ENCODE measurements at regions not wholly inside any gene's neighbourhood (a gene's known extent, or its start where the extent isn't known, plus 50 kb on each side); places are given as distances from the start of the nearest gene placed in this dataset.

DNA sequence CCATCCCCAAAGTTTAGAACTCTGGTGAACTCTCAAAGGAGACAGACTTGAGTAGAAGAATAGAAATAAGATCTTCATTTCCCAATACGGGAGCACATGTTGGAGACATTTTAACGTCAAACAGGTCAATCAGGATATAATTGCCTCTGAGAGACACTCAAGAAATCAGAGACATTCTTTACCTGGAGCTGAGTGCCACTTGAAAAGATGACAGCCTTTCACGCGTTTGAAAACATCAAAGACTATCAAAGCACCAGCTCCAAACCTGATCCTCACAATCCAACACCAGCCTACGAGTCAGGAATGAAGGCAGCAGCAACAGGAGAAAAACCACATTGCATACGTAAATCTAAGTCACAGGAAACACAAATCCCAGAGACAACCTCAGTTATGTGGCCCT, 571.5 kb upstream of the CDH4 start:
- DNase-seq (ENCODE audit: extremely low spot score, unreplicated experiment) = no peak
- no peak overlapping the region for H3K27ac Mint-ChIP-seq (ENCODE audit: unreplicated experiment)
- TF ChIP-seq, protein P1, sequence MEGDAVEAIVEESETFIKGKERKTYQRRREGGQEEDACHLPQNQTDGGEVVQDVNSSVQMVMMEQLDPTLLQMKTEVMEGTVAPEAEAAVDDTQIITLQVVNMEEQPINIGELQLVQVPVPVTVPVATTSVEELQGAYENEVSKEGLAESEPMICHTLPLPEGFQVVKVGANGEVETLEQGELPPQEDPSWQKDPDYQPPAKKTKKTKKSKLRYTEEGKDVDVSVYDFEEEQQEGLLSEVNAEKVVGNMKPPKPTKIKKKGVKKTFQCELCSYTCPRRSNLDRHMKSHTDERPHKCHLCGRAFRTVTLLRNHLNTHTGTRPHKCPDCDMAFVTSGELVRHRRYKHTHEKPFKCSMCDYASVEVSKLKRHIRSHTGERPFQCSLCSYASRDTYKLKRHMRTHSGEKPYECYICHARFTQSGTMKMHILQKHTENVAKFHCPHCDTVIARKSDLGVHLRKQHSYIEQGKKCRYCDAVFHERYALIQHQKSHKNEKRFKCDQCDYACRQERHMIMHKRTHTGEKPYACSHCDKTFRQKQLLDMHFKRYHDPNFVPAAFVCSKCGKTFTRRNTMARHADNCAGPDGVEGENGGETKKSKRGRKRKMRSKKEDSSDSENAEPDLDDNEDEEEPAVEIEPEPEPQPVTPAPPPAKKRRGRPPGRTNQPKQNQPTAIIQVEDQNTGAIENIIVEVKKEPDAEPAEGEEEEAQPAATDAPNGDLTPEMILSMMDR (IDR thresholded peaks at IDR 0.05) = no peak
- peaks cover 8% of the 10 kb centered on the region for H3K9me3 Mint-ChIP-seq (ENCODE audit: unreplicated experiment)
- no peaks in the 10 kb centered on the region for H3K36me3 Mint-ChIP-seq (ENCODE audit: unreplicated experiment)
- no peaks in the 10 kb centered on the region for H3K4me1 Mint-ChIP-seq (ENCODE audit: unreplicated experiment)
- no peak overlapping the region for H3K4me3 Mint-ChIP-seq (ENCODE audit: unreplicated experiment)
- no peaks in the 10 kb centered on the region for H3K27me3 Mint-ChIP-seq (ENCODE audit: unreplicated experiment)

DNA sequence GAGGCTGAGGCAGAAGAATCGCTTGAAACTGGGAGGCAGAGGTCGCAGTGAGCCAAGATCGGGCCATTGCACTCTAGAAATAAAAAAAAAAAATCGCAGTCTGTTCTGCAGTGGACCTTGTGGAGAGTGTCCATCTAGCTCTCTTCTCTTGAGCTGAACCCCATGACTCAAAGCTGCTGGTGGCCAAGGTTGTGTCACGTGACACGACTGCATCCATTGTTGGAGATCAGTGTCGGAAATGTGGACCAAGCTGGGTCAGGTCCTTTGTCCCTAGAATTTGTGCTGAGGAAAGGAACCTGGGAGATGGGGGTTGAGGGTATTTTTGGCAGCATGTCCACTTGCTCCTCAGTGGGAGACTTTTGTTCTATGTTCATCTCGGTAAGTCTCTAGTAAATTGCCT, 564.8 kb upstream of the CDH4 start:
- Mint-ChIP-seq H3K9me3 (ENCODE audit: unreplicated experiment) (peaks cover 9% of the 10 kb centered on the region), H3K4me3 (ENCODE audit: unreplicated experiment) (no peak overlapping the region), H3K27ac (ENCODE audit: unreplicated experiment) (no peak overlapping the region), H3K27me3 (ENCODE audit: unreplicated experiment) (no peaks in the 10 kb centered on the region), H3K36me3 (ENCODE audit: unreplicated experiment) (no peaks in the 10 kb centered on the region), H3K4me1 (ENCODE audit: unreplicated experiment) (no peaks in the 10 kb centered on the region)
- TF ChIP-seq, protein P1 (IDR thresholded peaks at IDR 0.05) = no peak
- no peak for DNase-seq (ENCODE audit: extremely low spot score, unreplicated experiment)

DNA sequence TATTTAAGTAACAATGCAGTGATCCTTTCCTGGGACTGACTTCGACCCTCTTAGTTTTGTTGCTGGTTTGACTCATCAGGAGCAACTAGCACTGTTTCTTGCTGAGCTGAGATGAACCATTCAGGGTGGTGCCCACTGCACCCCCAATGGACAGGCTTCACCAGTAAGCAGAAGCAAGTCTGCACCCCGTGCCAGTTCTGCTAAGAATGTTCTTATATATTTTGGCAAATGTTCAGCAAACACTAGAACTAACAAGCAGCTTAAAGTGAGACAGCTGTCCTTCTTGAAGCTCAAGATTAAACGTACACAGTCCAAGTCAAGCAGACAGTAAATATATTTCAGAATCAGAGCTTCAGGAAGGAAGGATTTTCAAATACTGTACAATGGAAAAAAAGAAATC, 561.3 kb upstream of the CDH4 start:
- Mint-ChIP-seq H3K27me3 (ENCODE audit: unreplicated experiment) (no peaks in the 10 kb centered on the region), H3K9me3 (ENCODE audit: unreplicated experiment) (peaks cover 9% of the 10 kb centered on the region), H3K36me3 (ENCODE audit: unreplicated experiment) (no peaks in the 10 kb centered on the region), H3K4me1 (ENCODE audit: unreplicated experiment) (no peaks in the 10 kb centered on the region), H3K27ac (ENCODE audit: unreplicated experiment) (no peak overlapping the region), H3K4me3 (ENCODE audit: unreplicated experiment) (no peak overlapping the region)
- no peak for DNase-seq (ENCODE audit: extremely low spot score, unreplicated experiment)
- TF ChIP-seq, protein P1 (IDR thresholded peaks at IDR 0.05) = no peak

DNA sequence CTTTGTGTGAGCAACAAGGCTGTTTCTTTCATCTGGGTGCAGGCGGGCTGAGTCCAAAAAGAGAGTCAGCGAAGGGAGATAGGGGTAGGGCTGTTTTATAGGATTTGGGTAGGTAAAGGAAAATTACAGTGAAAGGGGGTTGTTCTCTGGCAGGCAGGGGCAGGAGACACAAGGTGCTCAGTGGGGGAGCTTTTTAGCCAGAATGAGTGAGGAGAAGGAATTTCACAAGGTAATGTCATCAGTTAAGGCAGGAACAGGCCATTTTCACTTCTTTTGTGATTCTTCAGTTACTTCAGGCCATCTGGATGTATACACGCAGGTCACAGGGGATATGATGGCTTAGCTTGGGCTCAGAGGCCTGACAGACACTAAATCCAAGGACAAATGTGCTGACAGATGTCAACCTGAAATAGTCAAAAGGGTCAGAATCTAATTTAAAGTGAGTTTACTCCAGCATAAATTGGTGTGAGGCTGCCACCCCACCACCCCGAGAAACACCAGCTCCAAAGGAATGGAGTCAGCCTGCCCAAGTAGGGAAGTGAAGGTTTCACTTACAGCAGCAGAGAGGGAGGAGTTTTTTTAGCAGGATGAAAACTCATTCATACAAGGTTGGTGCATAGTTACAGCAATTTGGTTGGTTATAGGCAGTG, 560.0 kb upstream of the CDH4 start:
- H3K9me3 Mint-ChIP-seq (ENCODE audit: unreplicated experiment) = peaks cover 4% of the 10 kb centered on the region
- TF ChIP-seq, protein P1 (IDR thresholded peaks at IDR 0.05) = no peak

DNA sequence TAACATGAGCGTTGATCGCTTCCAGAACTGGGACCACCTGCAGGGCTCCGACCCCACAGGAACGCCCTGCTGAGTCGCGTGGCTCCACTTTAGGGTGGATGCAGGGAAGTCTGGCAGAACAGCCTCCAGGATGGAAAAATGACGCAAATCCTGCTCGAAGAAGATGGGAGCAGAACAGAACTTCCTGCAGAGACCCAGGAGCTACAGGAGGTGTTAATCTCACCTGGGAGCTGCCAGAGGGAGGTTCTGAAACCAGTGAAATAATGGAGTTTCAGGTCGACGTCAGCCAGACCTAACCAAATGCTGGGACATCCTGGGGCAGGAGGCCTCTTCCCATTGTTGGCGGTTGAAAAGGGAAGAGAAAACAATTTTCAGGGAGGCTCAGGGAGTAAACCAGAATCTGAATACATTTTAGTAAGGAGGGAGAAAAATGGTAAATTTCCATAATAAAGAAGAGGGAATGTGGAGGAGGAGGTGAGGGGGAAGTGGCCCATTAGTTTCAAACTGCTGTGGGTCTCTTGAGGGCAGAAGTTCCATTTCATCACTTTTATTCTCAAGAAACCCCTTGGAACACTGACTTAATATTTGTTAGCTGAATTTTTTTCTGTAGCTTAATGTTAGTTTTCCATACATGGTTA, 558.4 kb upstream of the CDH4 start:
- Mint-ChIP-seq H3K4me3 (ENCODE audit: unreplicated experiment) (no peak overlapping the region), H3K27ac (ENCODE audit: unreplicated experiment) (no peak overlapping the region)

More for the DNA sequence above, 560.0 kb upstream of the CDH4 start:
- Mint-ChIP-seq H3K4me1 (ENCODE audit: unreplicated experiment) (no peaks in the 10 kb centered on the region), H3K27me3 (ENCODE audit: unreplicated experiment) (no peaks in the 10 kb centered on the region), H3K27ac (ENCODE audit: unreplicated experiment) (no peak overlapping the region), H3K4me3 (ENCODE audit: unreplicated experiment) (no peak overlapping the region), H3K36me3 (ENCODE audit: unreplicated experiment) (no peaks in the 10 kb centered on the region)
- no peak for DNase-seq (ENCODE audit: extremely low spot score, unreplicated experiment)

More for the DNA sequence above, 558.4 kb upstream of the CDH4 start:
- no peak for DNase-seq (ENCODE audit: extremely low spot score, unreplicated experiment)
- no peaks in the 10 kb centered on the region for H3K4me1 Mint-ChIP-seq (ENCODE audit: unreplicated experiment)
- peaks cover 4% of the 10 kb centered on the region for H3K9me3 Mint-ChIP-seq (ENCODE audit: unreplicated experiment)
- no peaks in the 10 kb centered on the region for H3K36me3 Mint-ChIP-seq (ENCODE audit: unreplicated experiment)
- no peaks in the 10 kb centered on the region for H3K27me3 Mint-ChIP-seq (ENCODE audit: unreplicated experiment)
- TF ChIP-seq, protein P1 (IDR thresholded peaks at IDR 0.05) = no peak
